Neural progenitor cell (in vitro differentiated cells): ENCODE measurements at regions not wholly inside any gene's neighbourhood (a gene's known extent, or its start where the extent isn't known, plus 50 kb on each side); places are given as distances from the start of the nearest gene placed in this dataset.

Experiments
- DNase-seq: peaks from one replicate; pipeline ENCODE4 v3.0.0-alpha.2; 2016; ENCODE audit warnings: low spot score
- H2AFZ ChIP-seq: fragments of 200-600 bp; sonication (generic); replicated peaks from 2 replicates; pipeline ENCODE4 v1.6.1; 2016; ENCODE audit warnings: antibody characterized with exemption
- H3F3A ChIP-seq: fragments of 200-600 bp; sonication (generic); 2 replicates; pipeline ENCODE4 v1.6.1; 2016; ENCODE audit warnings: antibody characterized with exemption, low read depth
- H3K27ac ChIP-seq: fragments of 200-600 bp; sonication (generic); 2 replicates; pipeline ENCODE4 v1.5.1; 2016; ENCODE audit warnings: mild to moderate bottlenecking
- H3K27me3 ChIP-seq: fragments of 200-600 bp; sonication (generic); 2 replicates; pipeline ENCODE4 v1.6.1; 2016; ENCODE audit warnings: mild to moderate bottlenecking, moderate library complexity
- H3K36me3 ChIP-seq: fragments of 200-600 bp; sonication (generic); 2 replicates; pipeline ENCODE4 v1.5.1; 2016
- H3K4me1 ChIP-seq: fragments of 200-600 bp; sonication (generic); 2 replicates; pipeline ENCODE4 v1.6.1; 2016; ENCODE audit warnings: mixed run types
- H3K4me2 ChIP-seq: fragments of 200-600 bp; sonication (generic); 2 replicates; pipeline ENCODE4 v1.6.1; 2016
- H3K4me3 ChIP-seq: fragments of 200-600 bp; sonication (generic); 2 replicates; pipeline ENCODE4 v1.5.1; 2016
- H3K79me2 ChIP-seq: fragments of 200-600 bp; sonication (generic); 2 replicates; pipeline ENCODE4 v1.6.1; 2016; ENCODE audit warnings: low read depth
- H3K9ac ChIP-seq: fragments of 200-600 bp; sonication (generic); 2 replicates; pipeline ENCODE4 v1.6.1; 2016
- H3K9me3 ChIP-seq: fragments of 200-600 bp; sonication (generic); 2 replicates; pipeline ENCODE4 v1.5.1; 2016; ENCODE audit warnings: low read depth
- H4K20me1 ChIP-seq: fragments of 200-600 bp; sonication (generic); 2 replicates; pipeline ENCODE4 v1.6.1; 2016; ENCODE audit warnings: low read depth
- H3K27ac Mint-ChIP-seq: 3 replicates; pipeline ENCODE4 v1.8.0; 2021; ENCODE audit warnings: mixed read lengths
- H3K27me3 Mint-ChIP-seq: 2 replicates; pipeline ENCODE4 v1.8.0; 2022; ENCODE audit warnings: low read depth, mild to moderate bottlenecking, inconsistent platforms, moderate library complexity, mixed read lengths; ENCODE audit not compliant: insufficient read depth
- H3K36me3 Mint-ChIP-seq: 3 replicates; pipeline ENCODE4 v1.8.0; 2021; ENCODE audit warnings: mixed read lengths
- H3K4me1 Mint-ChIP-seq: 3 replicates; pipeline ENCODE4 v1.8.0; 2021; ENCODE audit warnings: mixed read lengths
- H3K4me3 Mint-ChIP-seq: 3 replicates; pipeline ENCODE4 v1.8.0; 2021; ENCODE audit warnings: mild to moderate bottlenecking, moderate library complexity, mixed read lengths
- H3K9me3 Mint-ChIP-seq: 3 replicates; pipeline ENCODE4 v1.8.0; 2020; ENCODE audit warnings: mixed read lengths
- CTCF ChIP-seq: fragments of 200-600 bp; sonication (generic); IDR thresholded peaks from 2 replicates; pipeline ENCODE4 v1.5.1; 2017; ENCODE audit warnings: antibody characterized with exemption, mild to moderate bottlenecking
- EZH2 ChIP-seq: fragments of 200-600 bp; sonication (generic); IDR thresholded peaks from 2 replicates; pipeline ENCODE4 v1.6.1; 2017; ENCODE audit warnings: antibody characterized with exemption, mild to moderate bottlenecking, moderate library complexity
- EZH2phosphoT487 ChIP-seq: fragments of 200-600 bp; sonication (generic); IDR thresholded peaks from 2 replicates; pipeline ENCODE4 v1.6.1; 2017; ENCODE audit warnings: antibody characterized with exemption

- Histone ChIP-seq H3K4me2 (no peak overlapping the region), H3K27ac (no peak overlapping the region), H3K9ac (no peak overlapping the region), H3K4me3 (no peak overlapping the region), H3K27me3 (no peaks in the 10 kb centered on the region), H4K20me1 (no peaks in the 10 kb centered on the region), H3K9me3 (no peaks in the 10 kb centered on the region), H3F3A (no peaks in the 10 kb centered on the region), H3K79me2 (no peaks in the 10 kb centered on the region), H3K36me3 (no peaks in the 10 kb centered on the region), H2AFZ (no peak overlapping the region), H3K4me1 (no peaks in the 10 kb centered on the region)
- Mint-ChIP-seq H3K27ac (no peak overlapping the region), H3K4me3 (no peak overlapping the region), H3K27me3 (peaks cover 2% of the 10 kb centered on the region), H3K36me3 (peaks cover 5% of the 10 kb centered on the region), H3K9me3 (peaks cover 31% of the 10 kb centered on the region), H3K4me1 (no peaks in the 10 kb centered on the region)
- no peak for DNase-seq
- TF ChIP-seq CTCF (no peak), EZH2 (no peak), EZH2phosphoT487 (no peak)
Observed at GRCh38 chr5:103793595-103794182, 231.1 kb upstream of the NUDT12 start.

GRCh38 chr5:103785569-103785968, 223.0 kb upstream of the NUDT12 start:
- TF ChIP-seq CTCF = no peak
- no peak for TF ChIP-seq EZH2
- TF ChIP-seq EZH2phosphoT487 = no peak
- Mint-ChIP-seq H3K27me3 (peaks cover 5% of the 10 kb centered on the region), H3K9me3 (peaks cover 11% of the 10 kb centered on the region), H3K27ac (no peak overlapping the region), H3K4me3 (no peak overlapping the region), H3K4me1 (no peaks in the 10 kb centered on the region), H3K36me3 (no peaks in the 10 kb centered on the region)
- H3K27ac ChIP-seq = no peak overlapping the region
- no peaks in the 10 kb centered on the region for H3K36me3 ChIP-seq
- no peaks in the 10 kb centered on the region for H3K9me3 ChIP-seq
- H3K4me1 ChIP-seq = no peaks in the 10 kb centered on the region
- H3F3A ChIP-seq = no peaks in the 10 kb centered on the region
- no peak overlapping the region for H3K4me3 ChIP-seq
- no peaks in the 10 kb centered on the region for H4K20me1 ChIP-seq
- no peak overlapping the region for H3K4me2 ChIP-seq
- H3K9ac ChIP-seq = no peak overlapping the region
- no peak overlapping the region for H2AFZ ChIP-seq
- H3K79me2 ChIP-seq = no peaks in the 10 kb centered on the region
- DNase-seq = no peak
- H3K27me3 ChIP-seq = no peaks in the 10 kb centered on the region

GRCh38 chr5:103783669-103784068, 221.1 kb upstream of the NUDT12 start:
- Histone ChIP-seq H2AFZ (no peak overlapping the region), H3K36me3 (no peaks in the 10 kb centered on the region), H3F3A (no peaks in the 10 kb centered on the region), H3K4me1 (no peaks in the 10 kb centered on the region), H3K9me3 (no peaks in the 10 kb centered on the region), H3K79me2 (no peaks in the 10 kb centered on the region), H3K4me2 (no peak overlapping the region), H3K27me3 (no peaks in the 10 kb centered on the region), H3K4me3 (no peak overlapping the region), H3K9ac (no peak overlapping the region), H3K27ac (no peak overlapping the region), H4K20me1 (no peaks in the 10 kb centered on the region)
- no peak for TF ChIP-seq EZH2
- DNase-seq = no peak
- Mint-ChIP-seq H3K27me3 (peaks cover 4% of the 10 kb centered on the region), H3K4me1 (no peaks in the 10 kb centered on the region), H3K9me3 (peaks cover 3% of the 10 kb centered on the region), H3K4me3 (no peak overlapping the region), H3K27ac (no peak overlapping the region), H3K36me3 (no peaks in the 10 kb centered on the region)

- no peak overlapping the region for H3K27ac Mint-ChIP-seq
- peaks cover 5% of the 10 kb centered on the region for H3K9me3 Mint-ChIP-seq
- H3K27me3 ChIP-seq = no peaks in the 10 kb centered on the region
- H3F3A ChIP-seq = no peaks in the 10 kb centered on the region
- no peaks in the 10 kb centered on the region for H4K20me1 ChIP-seq
- peaks cover 2% of the 10 kb centered on the region for H3K36me3 Mint-ChIP-seq
- H3K4me2 ChIP-seq = no peak overlapping the region
- no peak overlapping the region for H3K4me3 ChIP-seq
- no peaks in the 10 kb centered on the region for H3K36me3 ChIP-seq
- H3K9me3 ChIP-seq = no peaks in the 10 kb centered on the region
- H3K79me2 ChIP-seq = no peaks in the 10 kb centered on the region
- H3K27ac ChIP-seq = no peak overlapping the region
- H3K4me3 Mint-ChIP-seq = no peak overlapping the region
- H3K27me3 Mint-ChIP-seq = peaks cover 2% of the 10 kb centered on the region
- no peak for DNase-seq
- no peaks in the 10 kb centered on the region for H3K4me1 Mint-ChIP-seq
- H3K4me1 ChIP-seq = no peaks in the 10 kb centered on the region
- TF ChIP-seq EZH2 (no peak), EZH2phosphoT487 (no peak), CTCF (no peak)
- no peak overlapping the region for H2AFZ ChIP-seq
- H3K9ac ChIP-seq = no peak overlapping the region
Observed at GRCh38 chr5:103780794-103781193, 218.2 kb upstream of the NUDT12 start.
